Cardiac fibroblast (primary cell): ENCODE measurements at regions not wholly inside any gene's neighbourhood (a gene's known extent, or its start where the extent isn't known, plus 50 kb on each side); places are given as distances from the start of the nearest gene placed in this dataset.
"Not testable (repeated sequence)": the region's sequence is repeated elsewhere in the genome, so short reads cannot be mapped to it uniquely, and the experiment has no call there.

Source experiments
- DNase-seq, 2 donors: peaks; one replicate each; pipeline versions ENCODE4 v3.0.0 to v3.0.0-alpha.2; 2010; ENCODE audit warnings: low read depth in 2 of 2
- H3K4me3 ChIP-seq, 2 donors: replicated peaks in 1 of 2; 1 replicate in 1 of 2; 2 replicates in 1 of 2; pipeline ENCODE4 v1.5.1; 2011; ENCODE audit warnings: low read depth in 2 of 2, low read length in 2 of 2, mild to moderate bottlenecking in 2 of 2, moderate library complexity in 1 of 2
- TF ChIP-seq, protein P1 (sequence below): IDR thresholded peaks from one replicate; pipeline ENCODE4 v1.5.1; 2011; ENCODE audit warnings: low read depth, mild to moderate bottlenecking, low read length, inconsistent platforms

- TF ChIP-seq, protein P1, sequence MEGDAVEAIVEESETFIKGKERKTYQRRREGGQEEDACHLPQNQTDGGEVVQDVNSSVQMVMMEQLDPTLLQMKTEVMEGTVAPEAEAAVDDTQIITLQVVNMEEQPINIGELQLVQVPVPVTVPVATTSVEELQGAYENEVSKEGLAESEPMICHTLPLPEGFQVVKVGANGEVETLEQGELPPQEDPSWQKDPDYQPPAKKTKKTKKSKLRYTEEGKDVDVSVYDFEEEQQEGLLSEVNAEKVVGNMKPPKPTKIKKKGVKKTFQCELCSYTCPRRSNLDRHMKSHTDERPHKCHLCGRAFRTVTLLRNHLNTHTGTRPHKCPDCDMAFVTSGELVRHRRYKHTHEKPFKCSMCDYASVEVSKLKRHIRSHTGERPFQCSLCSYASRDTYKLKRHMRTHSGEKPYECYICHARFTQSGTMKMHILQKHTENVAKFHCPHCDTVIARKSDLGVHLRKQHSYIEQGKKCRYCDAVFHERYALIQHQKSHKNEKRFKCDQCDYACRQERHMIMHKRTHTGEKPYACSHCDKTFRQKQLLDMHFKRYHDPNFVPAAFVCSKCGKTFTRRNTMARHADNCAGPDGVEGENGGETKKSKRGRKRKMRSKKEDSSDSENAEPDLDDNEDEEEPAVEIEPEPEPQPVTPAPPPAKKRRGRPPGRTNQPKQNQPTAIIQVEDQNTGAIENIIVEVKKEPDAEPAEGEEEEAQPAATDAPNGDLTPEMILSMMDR: no peak
- no peak for DNase-seq
These were observed 76.2 kb upstream of the GBA3 start for GRCh38 chr4:22616516-22616915.

GRCh38 chr4:22620144-22620543 lies 72.6 kb upstream of the GBA3 start:
- DNase-seq: peak in 1 of 2 donors; percentile 7
- not testable (repeated sequence) for H3K4me3 ChIP-seq

More at GRCh38 chr4:22616516-22616915, 76.2 kb upstream of the GBA3 start:
- no peak overlapping the region for H3K4me3 ChIP-seq

GRCh38 chr4:22621970-22622369 lies 70.8 kb upstream of the GBA3 start:
- not testable (repeated sequence) for H3K4me3 ChIP-seq, DNase-seq

GRCh38 chr4:22624002-22624401 lies 68.7 kb upstream of the GBA3 start:
- H3K4me3 ChIP-seq, DNase-seq: not testable (repeated sequence)

GRCh38 chr4:22625311-22625710 lies 67.4 kb upstream of the GBA3 start:
- no peak overlapping the region for H3K4me3 ChIP-seq
- no peak for DNase-seq
- TF ChIP-seq, protein P1: no peak

- DNase-seq, H3K4me3 ChIP-seq: not testable (repeated sequence)
These were observed 64.9 kb upstream of the GBA3 start for GRCh38 chr4:22627851-22628250.

GRCh38 chr4:22630161-22630975 lies 62.4 kb upstream of the GBA3 start:
- not testable (repeated sequence) for DNase-seq, H3K4me3 ChIP-seq

DNA sequence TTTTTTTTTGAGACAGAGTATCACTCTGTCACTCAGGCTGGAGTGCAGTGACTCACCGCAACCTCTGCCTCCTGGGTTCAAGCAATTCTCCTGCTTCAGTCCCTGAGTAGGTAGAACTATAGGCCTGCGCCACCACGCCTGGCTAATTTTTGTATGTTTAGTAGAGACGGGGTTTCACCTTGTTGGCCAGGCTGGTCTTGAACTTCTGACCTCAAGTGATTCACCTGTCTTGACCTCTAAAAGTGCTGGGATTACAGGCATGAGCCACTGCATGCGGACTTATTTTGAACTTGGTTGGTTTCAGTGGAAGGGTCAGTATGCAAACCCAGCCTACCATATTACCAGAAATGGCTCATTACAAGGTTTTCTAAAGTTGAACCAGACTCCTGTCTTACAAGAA lies 61.6 kb upstream of the GBA3 start:
- DNase-seq: not testable (repeated sequence)

DNA sequence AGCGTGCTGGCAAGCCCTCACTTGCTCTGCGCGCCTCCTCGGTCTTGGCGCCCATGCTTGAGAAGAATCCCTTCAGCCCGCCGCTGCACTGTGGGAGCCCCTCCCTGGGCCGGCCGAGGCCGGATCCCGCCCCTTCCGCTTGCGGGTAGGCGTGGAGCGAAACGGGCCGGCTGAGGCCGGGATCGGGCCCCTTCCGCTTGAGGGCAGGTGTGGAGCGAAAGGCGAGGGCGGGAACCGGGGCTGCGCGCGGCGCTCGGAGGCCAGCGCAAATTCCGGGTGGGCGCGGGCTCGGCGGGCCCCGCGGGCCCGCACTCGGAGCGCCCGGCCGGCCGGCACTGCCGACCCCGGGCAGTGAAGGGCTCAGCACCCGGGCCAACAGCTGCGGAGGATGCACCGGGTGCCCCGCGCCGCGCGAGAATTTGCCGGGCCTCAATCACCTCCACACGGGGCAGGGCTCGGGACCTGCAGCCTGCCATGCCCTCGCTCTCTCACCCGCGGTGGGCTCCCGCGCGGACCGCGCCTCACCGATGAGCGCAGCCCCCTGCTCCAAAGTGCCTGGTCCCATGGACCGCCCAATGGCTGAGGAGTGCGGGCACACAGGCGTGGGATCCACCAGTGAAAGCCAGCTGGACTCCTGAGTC lies 58.1 kb upstream of the GBA3 start:
- no peak for DNase-seq
- H3K4me3 ChIP-seq: no peak overlapping the region
- TF ChIP-seq, protein P1: no peak

More for the DNA sequence above, 61.6 kb upstream of the GBA3 start:
- not testable (repeated sequence) for H3K4me3 ChIP-seq

DNA sequence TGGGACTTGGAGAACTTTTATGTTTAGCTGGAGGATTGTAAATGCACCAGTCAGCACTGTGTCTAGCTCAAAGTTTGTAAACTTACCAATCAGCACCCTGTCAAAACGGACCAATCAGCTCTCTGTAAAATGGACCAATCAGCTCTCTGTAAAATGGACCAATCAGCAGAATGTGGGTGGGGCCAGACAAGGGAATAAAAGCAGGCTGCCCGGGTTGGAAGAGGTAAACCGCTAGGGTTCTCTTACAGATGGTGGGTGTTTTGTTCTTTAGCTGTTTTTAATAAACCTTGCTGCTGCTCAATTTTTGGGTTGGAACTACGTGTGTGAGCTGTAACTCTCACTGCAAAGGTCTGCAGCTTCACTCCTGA lies 57.6 kb upstream of the GBA3 start:
- not testable (repeated sequence) for H3K4me3 ChIP-seq, DNase-seq
